COLO668 (cell line): ENCODE measurements at regions not wholly inside any gene's neighbourhood (a gene's known extent, or its start where the extent isn't known, plus 50 kb on each side); places are given as distances from the start of the nearest gene placed in this dataset.

Source experiments
- DNase-seq: peaks from one replicate; lab custom pipeline; 2025; ENCODE audit not compliant: unreplicated experiment; lab: John Stamatoyannopoulos, UW

DNA sequence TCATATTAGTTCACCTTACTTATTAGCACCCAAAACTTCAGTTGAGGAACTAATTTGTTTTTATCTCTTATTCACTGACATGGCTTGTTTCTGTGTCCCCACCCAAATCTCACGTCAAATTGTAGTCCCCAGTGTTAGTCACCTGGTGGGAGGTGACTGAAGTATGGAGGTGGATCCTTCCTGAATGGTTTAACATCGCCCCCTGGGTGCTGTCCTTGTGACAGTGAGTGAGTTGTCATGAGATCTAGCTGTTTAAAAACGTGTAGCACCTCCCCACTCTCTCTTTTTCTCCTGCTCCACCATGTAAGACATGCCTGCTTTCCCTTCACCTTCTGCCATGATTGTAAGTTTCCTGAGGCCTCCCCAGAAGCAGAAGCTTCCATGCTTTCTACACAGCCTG, 75.0 kb upstream of the HECTD2 start:
- peak; percentile 3 for DNase-seq

DNA sequence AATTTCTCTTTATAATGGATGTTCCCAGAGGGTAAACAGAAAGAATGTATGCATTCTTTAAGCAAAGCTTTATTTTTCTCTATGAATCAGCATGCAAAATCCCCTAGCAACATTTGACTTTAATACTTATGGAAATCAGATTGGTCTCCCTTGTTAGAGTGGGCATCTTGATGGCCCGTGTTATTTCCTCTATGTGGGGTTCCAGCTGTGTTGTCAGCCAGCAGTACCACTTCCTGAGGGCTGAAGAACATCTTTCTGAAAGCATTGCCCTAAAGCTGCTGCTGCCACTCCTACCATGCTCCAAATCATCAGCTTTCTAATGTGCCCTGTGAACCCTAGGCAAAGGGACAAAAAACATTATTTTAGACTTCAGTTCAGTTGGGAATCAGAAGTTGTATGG, 70.4 kb upstream of the HECTD2 start:
- no peak for DNase-seq

GRCh38 chr10:91340613-91341362, 69.4 kb upstream of the HECTD2 start:
- DNase-seq = no peak

- DNase-seq = no peak
These were observed 68.5 kb upstream of the HECTD2 start for GRCh38 chr10:91341686-91342085.

- DNase-seq = no peak
These were observed 67.1 kb upstream of the HECTD2 start for GRCh38 chr10:91343010-91343409.

DNA sequence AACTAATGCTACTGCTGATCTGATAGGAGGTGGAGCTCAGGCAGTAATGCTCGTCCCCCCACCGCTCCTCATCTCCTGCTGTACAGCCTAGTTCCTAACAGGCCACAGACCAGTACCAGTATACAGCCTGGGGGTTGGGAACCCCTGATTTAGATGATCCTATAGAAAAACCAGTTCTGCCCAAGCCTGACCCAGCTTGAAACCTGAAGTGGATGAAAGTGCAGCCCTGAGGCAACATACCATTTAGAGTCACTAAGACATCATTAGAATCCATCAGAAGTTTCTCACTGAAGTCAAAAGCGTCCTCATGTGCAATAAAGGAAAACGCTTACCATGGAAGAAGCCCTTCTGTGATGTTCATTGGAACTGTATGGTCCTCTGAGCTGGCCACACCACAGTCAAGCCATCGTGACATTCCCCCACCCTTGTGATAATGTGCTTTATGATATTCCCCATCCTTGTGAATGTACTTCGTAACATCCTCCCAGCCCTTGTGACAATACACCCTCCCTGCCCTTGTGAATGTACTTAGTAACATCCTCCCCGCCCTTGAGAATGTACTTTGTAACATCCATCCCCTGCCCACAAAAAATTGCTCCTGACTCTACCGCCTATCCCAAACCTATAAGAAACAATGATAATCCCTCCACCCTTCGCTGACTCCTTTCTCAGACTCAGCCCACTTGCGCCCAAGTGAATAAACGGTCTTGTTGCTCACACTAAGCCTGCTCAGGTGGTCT, 65.9 kb upstream of the HECTD2 start:
- no peak for DNase-seq

GRCh38 chr10:91345716-91346115, 64.4 kb upstream of the HECTD2 start:
- no peak for DNase-seq

DNA sequence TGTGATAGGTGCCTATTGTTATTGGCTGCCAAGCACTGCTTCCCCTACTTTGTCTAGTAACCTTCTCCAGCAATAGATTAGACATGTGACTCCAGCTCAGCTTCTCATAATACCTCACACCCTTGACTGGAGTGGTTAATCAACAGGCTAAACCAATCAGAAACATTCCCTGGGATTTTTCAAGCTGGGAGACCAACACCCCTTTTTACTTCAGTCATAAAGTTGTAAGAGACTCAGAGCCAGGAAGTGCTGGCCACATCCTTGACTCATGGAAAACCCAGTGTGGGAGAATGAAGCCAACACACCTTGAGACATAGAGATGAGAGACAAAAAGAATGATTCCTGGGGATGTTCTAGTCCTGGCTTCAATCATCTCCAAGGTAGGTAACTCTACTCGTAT, 62.6 kb upstream of the HECTD2 start:
- DNase-seq = no peak

- no peak for DNase-seq
These were observed 60.8 kb upstream of the HECTD2 start for GRCh38 chr10:91349381-91349780.

DNA sequence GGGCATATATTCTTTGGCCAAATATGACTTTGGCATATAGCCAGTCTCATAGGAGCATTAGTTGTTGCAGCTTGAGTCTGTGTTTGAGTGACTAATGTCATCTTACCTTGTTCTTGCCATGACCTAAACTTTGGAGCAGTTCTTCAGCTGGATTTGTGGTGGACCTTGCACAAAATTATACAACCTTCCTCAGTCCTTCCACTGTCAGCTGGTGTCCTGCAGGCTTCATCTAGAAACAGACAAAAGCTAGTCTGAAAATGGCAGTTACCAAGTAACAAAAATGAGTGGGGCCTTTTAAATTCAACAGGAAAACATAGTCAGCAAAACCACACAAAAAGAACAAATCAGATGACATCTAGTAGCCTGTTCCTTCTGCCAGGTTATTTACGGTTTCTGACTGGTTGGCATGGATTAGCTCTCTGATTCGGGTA, 59.5 kb upstream of the HECTD2 start:
- no peak for DNase-seq

DNA sequence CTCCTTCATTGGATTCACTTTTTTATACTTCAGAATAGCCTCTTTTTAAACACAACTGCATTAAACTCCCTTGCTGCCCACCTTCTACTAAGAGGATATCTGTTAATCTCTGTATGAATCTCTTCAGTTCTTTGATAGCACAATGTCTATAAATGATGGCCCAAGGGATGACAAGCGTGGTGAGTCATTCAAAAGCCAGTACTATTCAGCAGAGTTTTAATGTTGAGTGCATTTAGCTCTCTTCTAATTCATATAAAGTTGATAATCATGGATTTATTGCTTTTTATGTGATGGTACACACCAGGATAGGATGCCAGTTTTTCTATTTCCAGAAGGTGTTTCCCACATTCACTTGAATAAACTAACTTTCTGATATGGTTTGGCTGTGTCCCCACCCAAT, 57.4 kb upstream of the HECTD2 start:
- no peak for DNase-seq

GRCh38 chr10:91354166-91355075, 55.7 kb upstream of the HECTD2 start:
- no peak for DNase-seq

DNA sequence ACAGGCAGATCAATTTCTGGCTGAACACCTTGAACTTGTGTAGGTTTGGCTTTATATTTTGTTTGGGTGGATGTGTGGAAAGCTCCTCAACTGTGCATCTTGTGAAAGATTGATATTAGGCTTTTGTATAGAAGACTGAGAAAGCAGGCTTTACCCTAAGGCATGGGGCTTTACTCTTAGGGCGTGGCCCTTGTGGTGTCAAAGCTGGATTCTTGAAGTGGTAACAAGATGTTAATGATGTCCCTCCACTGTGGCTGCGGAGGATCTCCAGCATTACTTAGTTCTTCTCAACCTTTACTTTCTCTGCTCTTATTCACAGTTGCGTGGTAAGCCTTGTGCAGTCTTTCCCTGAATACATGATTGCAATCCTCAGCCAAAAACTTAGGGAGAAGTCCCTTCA, 54.1 kb upstream of the HECTD2 start:
- DNase-seq = no peak

DNA sequence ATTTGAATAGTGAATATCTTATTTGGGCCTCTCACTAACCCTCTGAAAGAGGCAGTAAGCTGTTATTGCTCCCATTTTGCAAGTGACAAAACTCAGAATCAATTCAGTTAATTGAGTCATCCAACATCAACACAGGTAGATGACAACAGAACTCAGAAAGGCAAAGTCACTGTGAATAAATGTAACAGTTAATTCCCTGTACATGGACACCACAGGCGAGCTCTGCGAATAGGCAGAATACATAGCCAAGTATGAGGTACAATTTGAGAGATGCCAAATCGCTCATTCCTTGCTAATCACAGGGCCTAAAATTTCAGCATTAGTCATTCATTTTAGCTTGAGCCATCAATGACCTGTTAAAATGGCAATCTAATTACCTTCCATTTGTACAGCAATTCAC, 52.6 kb upstream of the HECTD2 start:
- DNase-seq = no peak
